ENCODE measurements at regions not wholly inside any gene's neighbourhood (a gene's known extent, or its start where the extent isn't known, plus 50 kb on each side); places are given as distances from the start of the nearest gene placed in this dataset.
"Not testable (repeated sequence)": the region's sequence is repeated elsewhere in the genome, so short reads cannot be mapped to it uniquely, and the experiment has no call there.

DNA sequence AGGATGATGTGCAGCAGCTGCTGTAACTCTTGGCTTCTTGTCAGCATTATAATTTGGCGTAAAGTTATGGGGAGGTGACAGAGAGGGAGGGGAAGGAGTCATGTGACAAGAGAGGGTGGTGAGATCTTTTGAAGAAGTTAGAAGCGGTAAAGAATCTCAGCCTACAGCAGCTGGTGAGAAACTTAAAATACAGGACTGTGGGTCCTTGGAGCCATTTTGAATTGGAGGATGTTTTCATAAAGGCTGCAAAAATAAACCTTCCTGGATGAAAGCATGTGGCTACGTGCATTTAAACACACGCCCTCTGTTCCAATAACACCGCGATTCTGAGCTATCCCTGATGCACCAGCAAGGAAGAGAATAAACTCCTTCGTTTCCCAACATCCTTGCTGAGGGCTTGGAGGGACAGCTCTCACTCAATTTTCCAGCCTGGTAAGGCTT is 133.7 kb downstream of the TMEM30B start:
- no peak for DNase-seq (ENCODE audit: low read depth)
- TF ChIP-seq, protein P1, sequence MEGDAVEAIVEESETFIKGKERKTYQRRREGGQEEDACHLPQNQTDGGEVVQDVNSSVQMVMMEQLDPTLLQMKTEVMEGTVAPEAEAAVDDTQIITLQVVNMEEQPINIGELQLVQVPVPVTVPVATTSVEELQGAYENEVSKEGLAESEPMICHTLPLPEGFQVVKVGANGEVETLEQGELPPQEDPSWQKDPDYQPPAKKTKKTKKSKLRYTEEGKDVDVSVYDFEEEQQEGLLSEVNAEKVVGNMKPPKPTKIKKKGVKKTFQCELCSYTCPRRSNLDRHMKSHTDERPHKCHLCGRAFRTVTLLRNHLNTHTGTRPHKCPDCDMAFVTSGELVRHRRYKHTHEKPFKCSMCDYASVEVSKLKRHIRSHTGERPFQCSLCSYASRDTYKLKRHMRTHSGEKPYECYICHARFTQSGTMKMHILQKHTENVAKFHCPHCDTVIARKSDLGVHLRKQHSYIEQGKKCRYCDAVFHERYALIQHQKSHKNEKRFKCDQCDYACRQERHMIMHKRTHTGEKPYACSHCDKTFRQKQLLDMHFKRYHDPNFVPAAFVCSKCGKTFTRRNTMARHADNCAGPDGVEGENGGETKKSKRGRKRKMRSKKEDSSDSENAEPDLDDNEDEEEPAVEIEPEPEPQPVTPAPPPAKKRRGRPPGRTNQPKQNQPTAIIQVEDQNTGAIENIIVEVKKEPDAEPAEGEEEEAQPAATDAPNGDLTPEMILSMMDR (IDR thresholded peaks at IDR 0.05; ENCODE audit: control insufficient read depth, extremely low read depth, insufficient read depth): no peak
- no peak overlapping the region for H3K4me3 ChIP-seq (ENCODE audit: low read depth, low read length)

DNA sequence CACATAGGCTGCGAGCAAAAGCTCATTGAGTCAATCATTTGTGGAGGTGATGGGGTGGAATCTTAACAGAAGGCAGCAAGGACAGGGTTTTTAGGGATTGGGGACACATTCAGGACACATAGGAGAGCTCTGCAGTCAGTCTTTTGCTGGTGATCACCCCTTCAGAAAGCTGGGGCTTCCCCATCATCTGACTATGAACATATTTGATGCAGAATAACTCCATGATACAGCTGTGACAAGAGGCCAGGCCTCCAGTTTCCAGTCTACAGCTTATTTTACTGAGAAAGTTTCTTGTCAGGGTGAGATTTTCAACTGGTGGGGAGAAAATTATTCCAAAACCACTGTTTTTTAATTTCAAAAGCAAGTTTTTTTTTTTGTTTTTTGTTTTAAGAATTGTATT is 134.2 kb downstream of the TMEM30B start:
- TF ChIP-seq, protein P1 (IDR thresholded peaks at IDR 0.05; ENCODE audit: control insufficient read depth, extremely low read depth, insufficient read depth): no peak
- DNase-seq (ENCODE audit: low read depth): no peak
- H3K4me3 ChIP-seq (ENCODE audit: low read depth, low read length): no peak overlapping the region

DNA sequence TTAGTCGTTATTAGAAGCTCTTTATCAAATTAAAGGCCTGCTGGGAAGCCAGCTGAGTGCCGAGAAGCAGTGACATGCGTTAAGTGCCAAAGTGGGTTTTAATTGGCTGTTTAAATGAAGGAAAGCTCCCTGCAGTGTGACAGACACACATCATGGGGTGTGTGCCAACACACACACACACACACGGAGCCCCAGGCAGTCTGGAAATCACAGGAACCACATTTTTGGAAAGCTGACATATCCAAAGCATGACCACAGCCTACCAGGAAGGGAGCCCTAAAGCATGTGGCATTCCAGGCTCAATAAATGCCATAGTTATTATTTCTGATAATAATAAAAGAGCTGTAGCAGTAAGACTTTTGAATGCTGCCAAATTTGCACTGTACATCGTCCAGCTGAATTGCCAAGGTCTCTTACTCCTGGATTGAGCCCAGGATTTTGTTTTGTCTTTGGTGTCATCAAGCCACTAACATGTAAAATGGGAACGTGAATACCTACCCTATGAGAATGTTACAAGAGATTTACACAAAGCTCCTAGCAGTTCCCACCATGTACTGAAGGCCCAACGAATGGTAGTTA is 135.1 kb downstream of the TMEM30B start:
- TF ChIP-seq, protein P1 (IDR thresholded peaks at IDR 0.05; ENCODE audit: control insufficient read depth, extremely low read depth, insufficient read depth): no peak
- H3K4me3 ChIP-seq (ENCODE audit: low read depth, low read length): no peak overlapping the region
- no peak for DNase-seq (ENCODE audit: low read depth)

DNA sequence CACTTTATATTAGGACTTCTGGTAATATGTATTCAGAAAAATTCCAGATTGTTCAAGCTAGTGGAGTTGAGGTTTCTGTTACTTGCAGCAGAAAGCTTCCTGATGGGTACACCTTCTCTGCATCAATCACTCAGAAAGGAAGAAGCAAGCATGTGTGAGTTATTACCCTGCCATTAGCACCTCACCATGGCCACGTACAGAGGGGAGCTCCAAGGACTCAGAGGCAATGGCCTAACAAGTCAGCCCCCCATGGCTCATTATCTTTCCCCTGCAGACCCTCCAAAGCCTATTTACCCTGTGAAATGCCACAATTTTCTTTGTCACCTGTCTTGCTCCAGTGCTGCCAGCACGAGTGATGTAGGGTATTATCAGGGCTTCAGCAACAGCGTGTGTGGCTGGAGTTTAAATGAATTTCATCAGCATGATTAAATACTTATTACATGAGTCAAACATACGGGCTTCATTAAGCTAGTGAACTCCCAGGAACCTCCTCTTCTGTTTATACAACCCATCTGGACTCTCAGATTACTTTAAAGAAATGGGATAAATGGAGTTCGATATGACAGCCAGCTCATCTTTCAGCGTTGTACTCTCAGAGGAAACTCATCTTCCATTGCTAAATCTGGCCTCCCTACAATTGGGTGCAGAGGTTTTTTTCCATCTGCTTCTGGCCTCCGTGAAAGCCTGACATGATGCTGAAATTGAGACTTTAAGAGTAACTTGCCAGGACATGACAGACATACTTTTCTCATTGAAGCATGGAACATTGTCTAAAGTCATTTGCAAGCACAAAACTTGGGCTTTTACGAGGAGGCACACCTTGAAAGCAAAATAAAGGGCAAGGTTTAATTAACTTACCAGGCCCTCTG is 135.9 kb downstream of the TMEM30B start:
- no peak for DNase-seq (ENCODE audit: low read depth)

DNA sequence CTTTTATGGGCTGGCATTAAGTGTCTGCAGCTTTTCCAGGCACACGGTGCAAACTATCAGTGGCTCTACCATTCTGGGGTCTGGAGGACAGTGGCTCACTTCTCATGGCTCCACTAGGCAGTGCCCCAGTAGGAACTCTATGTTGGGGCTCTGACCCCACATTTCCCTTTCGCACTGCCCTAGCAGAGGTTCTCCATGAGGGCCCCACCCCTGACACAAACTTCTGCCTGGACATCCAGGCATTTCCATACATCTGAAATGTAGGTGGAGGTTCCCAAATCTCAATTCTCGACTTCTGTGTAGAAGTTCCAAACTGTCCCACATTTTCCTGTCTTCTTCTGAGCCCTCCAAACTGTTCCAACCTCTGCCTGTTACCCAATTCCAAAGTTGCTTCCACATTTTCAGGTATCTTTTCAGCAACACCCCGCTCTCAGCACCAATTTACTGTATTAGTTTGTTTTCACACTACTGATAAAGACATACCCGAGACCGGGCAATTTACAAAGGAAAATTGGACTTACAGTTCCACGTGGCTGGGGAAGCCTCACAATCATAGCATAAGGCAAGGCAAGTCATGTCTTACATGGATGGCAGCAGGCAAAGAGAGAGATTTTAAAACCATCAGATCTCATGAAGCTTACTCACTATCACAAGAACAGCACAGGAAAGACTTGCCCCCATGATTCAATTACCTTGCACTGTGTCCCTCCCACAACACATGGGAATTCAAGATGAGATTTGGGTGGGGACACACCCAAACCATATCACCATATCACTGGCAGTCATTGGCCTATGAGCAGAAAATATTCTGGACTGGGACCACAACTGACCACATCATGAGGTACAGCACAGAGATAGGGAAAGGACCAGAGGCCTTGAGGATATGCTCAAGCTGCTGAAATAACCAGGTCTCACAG is 136.8 kb downstream of the TMEM30B start:
- DNase-seq (ENCODE audit: low read depth); H3K4me3 ChIP-seq (ENCODE audit: low read depth, low read length): not testable (repeated sequence)

More for the DNA sequence above, 135.9 kb downstream of the TMEM30B start:
- no peak overlapping the region for H3K4me3 ChIP-seq (ENCODE audit: low read depth, low read length)
- TF ChIP-seq, protein P1 (IDR thresholded peaks at IDR 0.05; ENCODE audit: control insufficient read depth, extremely low read depth, insufficient read depth): no peak

DNA sequence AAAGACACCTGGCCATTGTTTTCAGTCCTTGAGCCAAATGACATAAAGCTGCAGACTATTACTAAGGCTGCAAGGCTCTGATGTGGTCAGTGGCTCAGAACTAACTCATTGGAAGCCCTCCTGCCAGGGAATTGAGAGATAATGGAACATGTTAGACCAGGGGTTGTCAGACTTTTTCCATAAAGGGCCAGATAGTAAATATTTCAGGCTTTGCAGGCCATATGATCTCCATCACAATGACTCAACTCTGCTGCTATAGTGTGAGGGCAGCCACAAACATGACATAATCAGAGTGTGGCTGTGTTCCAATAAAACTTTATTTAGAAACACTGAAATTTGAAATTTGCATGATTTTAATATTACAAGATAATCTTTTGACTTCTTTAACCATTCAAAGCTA is 140.3 kb downstream of the TMEM30B start:
- H3K4me3 ChIP-seq (ENCODE audit: low read depth, low read length): no peak overlapping the region
- TF ChIP-seq, protein P1 (IDR thresholded peaks at IDR 0.05; ENCODE audit: control insufficient read depth, extremely low read depth, insufficient read depth): no peak
- no peak for DNase-seq (ENCODE audit: low read depth)

DNA sequence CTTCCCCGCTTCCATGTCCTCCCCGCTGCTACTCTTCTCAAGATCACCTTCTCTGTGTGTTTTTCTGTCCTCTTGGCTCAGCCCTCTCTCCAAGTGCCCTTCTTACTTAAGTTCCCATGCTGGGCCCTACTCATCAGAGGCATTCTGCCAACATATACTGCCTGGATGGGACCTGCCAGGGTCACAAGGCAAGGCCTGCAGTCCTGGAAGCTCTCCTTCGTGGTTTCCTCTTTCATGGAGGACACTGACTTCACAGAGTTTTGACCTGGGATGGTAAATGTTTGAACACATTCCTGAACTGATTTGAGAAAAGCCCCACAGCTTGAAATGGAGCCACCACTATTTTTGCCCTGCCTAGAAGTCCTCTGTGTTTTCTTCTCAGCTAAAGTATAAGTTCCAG is 140.9 kb downstream of the TMEM30B start:
- TF ChIP-seq, protein P1 (IDR thresholded peaks at IDR 0.05; ENCODE audit: control insufficient read depth, extremely low read depth, insufficient read depth): no peak
- no peak overlapping the region for H3K4me3 ChIP-seq (ENCODE audit: low read depth, low read length)
- no peak for DNase-seq (ENCODE audit: low read depth)
